GM18499 (cell line): ENCODE measurements at regions not wholly inside any gene's neighbourhood (a gene's known extent, or its start where the extent isn't known, plus 50 kb on each side); places are given as distances from the start of the nearest gene placed in this dataset.

ENCODE experiments used
- ATAC-seq: cut with Tn5 transposase; IDR thresholded peaks from one replicate; pipeline ENCODE4 v1.9.1; 2021; ENCODE audit warnings: moderate number of reproducible peaks; ENCODE audit not compliant: insufficient read depth, unreplicated experiment

GRCh38 chr5:155732587-155733376, 594.2 kb upstream of the SGCD start:
- ATAC-seq = no peak

- ATAC-seq = no peak
Measured at GRCh38 chr5:155733935-155734334, 593.0 kb upstream of the SGCD start.

- ATAC-seq = no peak
Measured at GRCh38 chr5:155735388-155735787, 591.6 kb upstream of the SGCD start.

- no peak for ATAC-seq
Measured at GRCh38 chr5:155738616-155739015, 588.3 kb upstream of the SGCD start.

- ATAC-seq = no peak
Measured at GRCh38 chr5:155746367-155747038, 580.5 kb upstream of the SGCD start.

- ATAC-seq = no peak
Measured at GRCh38 chr5:155750101-155750500, 576.9 kb upstream of the SGCD start.

GRCh38 chr5:155750571-155750970, 576.4 kb upstream of the SGCD start:
- ATAC-seq = no peak

- no peak for ATAC-seq
Measured at GRCh38 chr5:155753943-155754581, 572.9 kb upstream of the SGCD start.

- ATAC-seq = no peak
Measured at GRCh38 chr5:155759252-155759651, 567.7 kb upstream of the SGCD start.

- ATAC-seq = no peak
Measured at GRCh38 chr5:155759984-155760383, 567.0 kb upstream of the SGCD start.

GRCh38 chr5:155761502-155761901, 565.5 kb upstream of the SGCD start:
- no peak for ATAC-seq

- no peak for ATAC-seq
Measured at GRCh38 chr5:155765715-155766114, 561.2 kb upstream of the SGCD start.

- no peak for ATAC-seq
Measured at GRCh38 chr5:155767470-155767869, 559.5 kb upstream of the SGCD start.

- no peak for ATAC-seq
Measured at GRCh38 chr5:155768332-155768731, 558.6 kb upstream of the SGCD start.

GRCh38 chr5:155772009-155772662, 554.8 kb upstream of the SGCD start:
- ATAC-seq = no peak

GRCh38 chr5:155773680-155774079, 553.3 kb upstream of the SGCD start:
- ATAC-seq = no peak

- no peak for ATAC-seq
Measured at GRCh38 chr5:155780260-155780659, 546.7 kb upstream of the SGCD start.

- ATAC-seq = no peak
Measured at GRCh38 chr5:155783246-155783645, 543.7 kb upstream of the SGCD start.

- no peak for ATAC-seq
Measured at GRCh38 chr5:155783791-155784190, 543.2 kb upstream of the SGCD start.

GRCh38 chr5:155786108-155786507, 540.9 kb upstream of the SGCD start:
- no peak for ATAC-seq

- no peak for ATAC-seq
Measured at GRCh38 chr5:155792873-155793272, 534.1 kb upstream of the SGCD start.
